ENCODE measurements at regions not wholly inside any gene's neighbourhood (a gene's known extent, or its start where the extent isn't known, plus 50 kb on each side); places are given as distances from the start of the nearest gene placed in this dataset.

GRCh38 chr3:194277786-194278130 lies 73.4 kb downstream of the CPN2 start:
- no peak for TF ChIP-seq CTCF (IDR thresholded peaks at IDR 0.05)
- TF ChIP-seq POLR2A (IDR thresholded peaks at IDR 0.05): no peak
